HG03558 (cell line): ENCODE measurements at regions not wholly inside any gene's neighbourhood (a gene's known extent, or its start where the extent isn't known, plus 50 kb on each side); places are given as distances from the start of the nearest gene placed in this dataset.

Experiments
- ATAC-seq: cut with Tn5 transposase; IDR thresholded peaks from one replicate; pipeline ENCODE4 v1.9.1; 2021; ENCODE audit warnings: moderate number of reproducible peaks; ENCODE audit not compliant: unreplicated experiment; ENCODE audit errors: extremely low read depth

GRCh38 chr5:99000876-99001275, 72.1 kb upstream of the CHD1 start:
- no peak for ATAC-seq

GRCh38 chr5:99000221-99000620, 71.4 kb upstream of the CHD1 start:
- no peak for ATAC-seq

GRCh38 chr5:98999631-99000030, 70.8 kb upstream of the CHD1 start:
- no peak for ATAC-seq

- ATAC-seq, result no peak
Observed at GRCh38 chr5:98997000-98997399, 68.2 kb upstream of the CHD1 start.

GRCh38 chr5:98994611-98995010, 65.8 kb upstream of the CHD1 start:
- no peak for ATAC-seq

GRCh38 chr5:98993512-98993911, 64.7 kb upstream of the CHD1 start:
- ATAC-seq, result no peak

- ATAC-seq, result no peak
Observed at GRCh38 chr5:98992552-98992951, 63.7 kb upstream of the CHD1 start.

- no peak for ATAC-seq
Observed at GRCh38 chr5:98989727-98990126, 60.9 kb upstream of the CHD1 start.

- no peak for ATAC-seq
Observed at GRCh38 chr5:98986587-98986986, 57.8 kb upstream of the CHD1 start.

- ATAC-seq, result no peak
Observed at GRCh38 chr5:98982880-98983279, 54.1 kb upstream of the CHD1 start.
